Stimulated activated CD8-positive, alpha-beta memory T cell treated with anti-CD3 and anti-CD28 coated beads, Interleukin-4, amount 100 ng/mL, for 48 hours (primary cell): ENCODE measurements at regions not wholly inside any gene's neighbourhood (a gene's known extent, or its start where the extent isn't known, plus 50 kb on each side); places are given as distances from the start of the nearest gene placed in this dataset.

Source experiments
- DNase-seq: peaks from one replicate; pipeline ENCODE4 v3.0.0-alpha.2; 2020

DNA sequence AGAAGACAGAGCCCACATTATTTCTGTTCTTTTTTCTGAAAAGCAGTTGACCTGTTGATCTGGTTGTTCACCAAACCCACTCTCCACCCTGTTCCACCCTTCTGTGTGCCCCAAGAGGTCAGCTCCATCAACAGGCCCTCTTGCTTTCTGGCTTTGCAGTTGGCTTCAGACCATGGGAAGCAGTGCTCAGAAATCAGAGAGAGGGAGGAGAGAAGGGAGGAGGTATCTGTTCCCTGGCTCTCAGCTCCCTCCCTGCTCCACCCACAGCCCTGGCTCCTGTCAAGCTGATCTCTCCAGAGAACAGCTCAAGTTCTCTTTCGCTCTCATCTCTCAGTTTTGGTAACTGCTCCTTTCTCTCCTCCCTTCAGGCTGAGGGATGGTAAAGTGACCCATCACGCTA, 144.2 kb upstream of the RAI14 start:
- no peak for DNase-seq

DNA sequence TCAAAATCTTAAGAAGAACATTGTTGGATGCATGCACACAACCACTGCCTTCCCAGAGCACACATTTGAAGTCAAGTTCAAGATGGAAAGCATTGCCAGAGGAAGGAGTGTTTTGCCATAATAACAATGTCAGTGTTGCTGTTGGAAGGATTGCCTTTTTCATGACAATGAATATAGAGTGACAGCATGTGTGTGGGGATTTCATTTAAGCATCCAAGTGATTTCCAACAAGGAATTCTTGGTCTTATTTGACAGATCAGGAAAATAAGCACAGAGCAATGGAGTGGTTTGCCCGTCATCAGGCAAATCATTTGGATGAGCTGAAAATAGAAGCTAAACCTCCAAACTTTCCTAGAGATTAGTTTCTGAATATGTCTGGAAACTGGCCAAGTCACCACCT, 140.0 kb upstream of the RAI14 start:
- DNase-seq: no peak

DNA sequence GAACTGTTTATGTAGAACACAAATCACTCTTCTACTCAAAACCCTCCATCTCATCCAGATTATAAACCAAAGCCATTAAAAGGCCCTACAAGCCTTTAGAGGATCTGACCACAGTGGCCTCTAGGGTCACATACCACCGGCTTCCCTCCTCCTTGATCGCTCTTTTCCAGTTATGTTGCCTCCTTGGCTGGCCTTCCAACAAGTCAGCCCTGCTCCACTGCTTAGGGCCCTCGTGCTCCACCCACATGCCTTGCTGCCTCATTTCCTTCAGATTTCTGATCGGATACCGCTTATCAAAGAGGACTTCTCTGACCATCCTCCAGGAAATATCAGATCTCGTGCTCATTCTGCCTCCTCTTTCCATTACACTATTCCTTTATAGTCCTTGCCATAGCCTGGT, 139.4 kb upstream of the RAI14 start:
- no peak for DNase-seq

DNA sequence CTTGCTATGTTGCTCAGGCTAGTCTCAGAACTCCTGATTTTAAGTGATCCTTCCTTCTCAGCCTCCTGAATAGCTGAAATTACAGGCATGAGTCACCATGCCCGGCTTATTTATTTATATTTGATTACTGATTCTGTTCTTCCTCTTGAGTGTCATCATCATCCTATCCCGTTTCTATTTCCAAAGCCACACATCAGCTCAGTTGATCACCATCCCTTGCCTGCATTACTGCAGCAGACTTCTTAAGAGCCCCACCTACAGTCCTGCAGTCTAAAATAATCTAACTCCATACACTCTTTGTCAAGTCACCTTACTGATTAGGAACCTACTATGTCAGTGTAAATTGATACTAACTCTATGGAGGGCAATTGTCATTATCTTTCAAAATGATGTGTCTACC, 138.9 kb upstream of the RAI14 start:
- DNase-seq: no peak

DNA sequence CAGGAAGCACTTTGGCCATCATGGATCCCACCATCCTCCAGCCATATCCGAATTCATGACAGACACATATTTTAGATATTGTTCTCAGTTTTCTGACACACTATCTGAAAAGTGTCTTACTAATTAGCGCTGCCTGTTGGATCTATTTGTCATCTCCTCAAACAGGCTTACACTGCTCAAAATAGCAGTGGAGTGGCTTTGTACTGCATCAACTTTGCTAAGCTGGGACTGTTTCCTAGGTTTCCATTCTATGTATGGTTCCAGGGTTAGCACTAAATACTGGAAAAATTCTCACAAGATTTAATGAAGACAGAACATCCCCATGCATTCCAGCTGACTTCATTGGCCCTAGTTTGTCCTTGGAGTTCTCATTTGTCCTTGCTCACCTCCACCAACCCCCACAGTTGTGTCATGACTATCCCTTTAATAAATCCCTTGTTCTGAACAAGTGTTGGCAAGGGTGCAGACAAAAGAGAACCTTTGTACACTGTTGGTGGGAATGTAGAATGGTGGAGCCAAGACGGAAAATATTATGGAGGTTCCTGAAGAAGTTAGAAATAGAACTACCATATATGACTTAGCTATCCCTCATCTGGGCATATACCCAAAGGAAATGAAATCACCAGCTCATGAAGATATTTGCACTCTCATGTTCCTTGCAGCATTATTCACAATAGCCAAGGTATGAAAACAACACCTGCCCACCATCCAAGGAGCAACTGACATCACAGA, 136.5 kb upstream of the RAI14 start:
- DNase-seq: no peak

DNA sequence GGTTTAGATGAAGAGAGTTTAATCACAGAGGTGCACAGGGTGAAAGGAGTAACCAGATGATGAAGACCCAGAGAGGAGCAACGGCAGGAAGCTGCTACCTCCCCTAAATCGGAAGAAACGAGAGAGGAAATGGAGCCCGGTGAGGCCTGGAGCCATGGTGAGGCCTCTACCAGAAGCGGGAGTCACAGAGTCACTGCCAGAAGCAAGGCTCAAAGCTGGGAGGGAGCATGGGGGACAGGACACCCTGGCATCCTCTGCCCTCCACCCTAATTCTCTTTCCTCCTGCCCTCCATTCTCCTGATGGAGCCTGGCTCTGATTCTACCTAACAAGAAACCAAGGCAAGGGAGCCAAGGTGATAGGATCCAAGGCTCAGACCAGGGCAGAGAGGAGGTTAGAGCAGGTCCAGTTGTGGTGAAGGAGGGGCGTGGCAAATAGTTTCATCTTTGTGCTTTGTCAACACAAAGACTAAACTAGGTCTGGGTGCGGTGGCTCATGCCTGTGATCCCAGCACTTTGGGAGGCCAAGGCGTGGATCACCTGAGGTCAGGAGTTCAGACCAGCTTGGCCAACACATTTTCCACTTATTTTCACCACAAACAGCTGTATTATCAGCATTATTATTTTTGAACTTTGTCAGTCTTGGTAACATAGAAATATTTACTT, 134.4 kb upstream of the RAI14 start:
- DNase-seq: no peak

DNA sequence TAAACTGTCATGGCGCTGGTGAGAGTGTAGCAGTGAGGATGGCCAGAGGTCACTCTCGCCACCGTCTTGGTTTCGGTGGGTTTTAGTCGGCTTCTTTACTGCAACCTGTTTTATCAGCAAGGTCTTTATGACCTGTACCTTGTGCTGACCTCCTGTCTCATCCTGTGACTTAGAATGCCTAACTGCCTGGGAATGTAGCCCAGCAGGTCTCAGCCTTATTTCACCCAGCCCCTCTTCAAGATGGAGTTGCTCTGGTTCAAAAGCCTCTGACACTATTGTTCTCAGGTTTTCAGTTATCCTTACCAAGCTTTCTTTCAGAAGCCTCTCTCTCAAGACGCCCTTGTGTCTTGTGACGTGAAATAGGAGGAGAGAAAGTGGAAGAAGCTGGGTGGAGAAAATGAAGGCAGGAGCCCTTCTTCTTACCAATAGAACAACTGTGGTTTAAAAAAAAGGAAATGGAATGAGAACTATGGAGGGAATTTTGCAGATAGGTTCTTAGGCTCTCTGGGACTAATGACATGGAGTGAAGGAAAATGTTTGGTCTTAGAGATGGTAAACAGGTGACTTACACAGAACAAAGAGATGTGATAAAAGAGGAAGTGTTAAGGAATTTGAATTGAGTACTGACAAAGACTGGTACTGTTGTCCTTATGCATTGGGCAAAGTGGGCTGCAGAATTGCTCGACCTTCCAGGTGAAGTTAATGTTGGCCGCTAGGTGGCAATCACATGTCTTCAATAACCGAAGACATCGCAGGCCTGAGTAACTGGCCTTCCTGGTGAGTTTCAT, 133.3 kb upstream of the RAI14 start:
- peak; percentile 63 for DNase-seq

DNA sequence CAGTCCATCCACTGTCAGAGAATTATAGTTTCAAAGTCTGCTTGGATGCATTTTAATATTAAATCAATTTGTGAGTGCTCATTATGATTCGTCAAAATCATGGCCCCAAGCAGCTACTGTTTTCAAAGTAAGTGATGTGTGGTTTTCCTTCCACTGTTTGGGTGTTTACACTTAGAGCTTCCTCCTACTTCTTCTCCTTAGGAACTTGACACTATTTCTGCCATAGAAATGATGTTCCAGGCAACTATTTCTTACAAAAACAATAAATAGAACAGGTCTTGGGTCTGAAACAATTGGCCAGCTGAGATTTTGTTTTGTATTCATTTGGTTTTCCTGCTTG, 132.8 kb upstream of the RAI14 start:
- DNase-seq: no peak

DNA sequence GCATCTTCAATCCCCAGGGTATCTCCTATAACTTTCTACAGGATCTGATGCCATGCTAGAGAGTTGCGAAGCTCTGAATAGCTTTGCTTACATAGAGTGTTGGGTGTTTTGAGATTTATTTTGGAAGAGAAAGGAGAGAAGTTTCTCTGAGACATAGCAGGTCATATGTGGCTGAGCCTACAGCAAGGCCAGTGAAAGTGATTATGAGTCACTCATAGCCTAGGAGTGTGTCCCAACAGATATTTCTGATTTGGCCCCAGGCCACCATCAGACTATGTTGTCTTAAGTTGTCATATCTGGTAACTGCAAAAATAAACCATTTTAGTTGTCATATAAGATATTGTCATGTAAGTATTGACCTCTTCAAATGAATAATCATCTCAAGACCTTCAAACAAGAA, 132.0 kb upstream of the RAI14 start:
- no peak for DNase-seq

DNA sequence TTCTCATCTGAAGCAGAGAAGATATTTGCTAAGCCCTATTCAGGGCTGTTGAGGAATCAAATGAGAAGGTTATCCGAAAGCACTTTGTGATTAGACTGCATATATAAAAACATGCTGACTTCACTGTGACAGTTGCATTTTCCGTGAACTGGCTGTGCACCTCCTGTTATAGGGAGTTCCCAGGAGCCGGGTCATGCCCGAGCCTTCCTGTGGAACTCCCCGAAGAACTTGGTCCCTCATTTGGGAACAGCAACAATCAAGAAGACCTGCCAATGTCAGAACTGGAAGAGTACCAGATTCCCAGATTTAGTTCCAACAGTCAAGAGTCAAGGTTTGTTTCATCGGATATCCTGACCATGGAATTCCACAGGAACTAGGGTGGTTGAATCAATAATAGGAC, 130.4 kb upstream of the RAI14 start:
- no peak for DNase-seq

DNA sequence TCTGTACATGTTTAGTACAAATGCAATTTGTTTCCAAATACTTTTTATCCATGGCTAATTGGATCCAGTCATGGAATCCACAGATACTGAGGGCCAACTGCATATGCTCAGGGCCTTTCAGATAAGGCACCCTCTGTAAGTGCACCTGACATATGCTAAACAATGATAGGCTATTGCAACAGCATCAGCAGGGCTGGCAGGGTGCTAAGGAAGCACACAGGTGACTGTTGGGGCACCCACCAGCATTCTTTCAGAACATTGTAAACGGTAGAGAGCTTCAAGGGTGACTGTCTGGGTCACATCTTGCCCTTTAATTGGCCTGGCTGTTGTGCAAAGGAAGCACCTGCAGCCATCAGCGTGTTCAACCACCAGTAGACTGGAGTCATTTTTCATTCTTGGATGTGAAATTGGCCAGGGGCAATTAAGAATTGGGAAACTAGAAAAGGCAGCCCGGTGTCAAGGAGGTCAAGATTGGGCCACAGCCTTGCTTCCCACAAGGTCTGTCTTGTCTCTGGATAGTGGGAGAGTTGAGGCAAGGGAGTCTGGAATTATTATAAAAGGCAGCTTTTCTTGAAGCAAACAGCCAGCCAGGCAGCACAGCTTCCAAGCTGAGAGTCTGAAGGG, 129.3 kb upstream of the RAI14 start:
- DNase-seq: no peak

DNA sequence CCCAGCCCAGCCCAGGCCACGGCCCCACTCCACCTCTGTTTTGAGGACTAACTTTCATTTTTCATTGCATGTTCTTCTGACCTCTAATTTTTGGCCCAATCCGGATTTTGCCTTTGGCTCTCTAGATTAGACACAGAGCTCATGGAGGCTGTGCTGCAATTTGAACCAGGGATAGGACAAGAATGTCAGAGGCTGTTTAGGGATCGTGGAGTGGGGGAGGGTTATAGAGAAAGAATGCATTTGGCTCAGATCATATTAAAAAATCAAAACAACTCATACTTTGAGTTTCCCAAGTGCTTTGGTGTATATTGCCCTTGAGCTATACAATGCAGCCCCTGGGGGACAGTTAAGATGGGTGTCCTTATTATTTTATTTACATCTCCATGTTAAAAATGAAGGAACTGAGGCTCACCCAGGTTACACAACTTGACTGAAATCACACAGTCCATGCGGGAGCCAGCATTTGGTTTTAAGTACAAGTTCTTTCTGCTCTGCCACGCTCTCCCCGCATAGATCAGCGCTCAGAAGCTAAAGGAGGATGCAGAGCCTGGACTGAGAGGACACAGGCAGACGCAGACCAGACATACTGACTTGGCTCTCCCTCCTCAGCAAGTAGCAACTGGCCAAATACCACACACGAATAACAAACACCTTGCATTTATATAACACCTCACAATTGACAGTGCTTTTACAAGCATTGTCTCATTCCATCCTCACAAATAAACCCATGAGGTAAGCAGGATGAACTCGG, 126.4 kb upstream of the RAI14 start:
- DNase-seq: no peak

DNA sequence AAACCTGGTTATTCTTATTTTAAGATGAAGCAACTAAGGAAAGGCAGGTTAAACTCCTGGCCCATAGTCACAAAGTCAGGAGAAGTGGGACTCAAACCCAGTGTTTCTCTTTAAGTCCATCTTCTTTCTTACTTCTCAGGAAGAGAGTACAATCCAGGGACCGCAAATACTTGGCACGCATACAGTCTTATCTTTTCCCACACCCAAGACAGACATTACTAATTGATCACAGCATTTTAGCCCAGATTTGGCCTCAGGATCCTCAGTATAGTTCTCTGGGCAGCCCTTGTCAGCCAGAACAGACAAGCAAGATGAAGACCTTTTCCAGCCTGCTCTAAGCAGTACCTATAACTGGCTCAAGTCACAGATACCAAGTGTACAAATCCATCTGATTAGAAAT, 125.5 kb upstream of the RAI14 start:
- DNase-seq: no peak

DNA sequence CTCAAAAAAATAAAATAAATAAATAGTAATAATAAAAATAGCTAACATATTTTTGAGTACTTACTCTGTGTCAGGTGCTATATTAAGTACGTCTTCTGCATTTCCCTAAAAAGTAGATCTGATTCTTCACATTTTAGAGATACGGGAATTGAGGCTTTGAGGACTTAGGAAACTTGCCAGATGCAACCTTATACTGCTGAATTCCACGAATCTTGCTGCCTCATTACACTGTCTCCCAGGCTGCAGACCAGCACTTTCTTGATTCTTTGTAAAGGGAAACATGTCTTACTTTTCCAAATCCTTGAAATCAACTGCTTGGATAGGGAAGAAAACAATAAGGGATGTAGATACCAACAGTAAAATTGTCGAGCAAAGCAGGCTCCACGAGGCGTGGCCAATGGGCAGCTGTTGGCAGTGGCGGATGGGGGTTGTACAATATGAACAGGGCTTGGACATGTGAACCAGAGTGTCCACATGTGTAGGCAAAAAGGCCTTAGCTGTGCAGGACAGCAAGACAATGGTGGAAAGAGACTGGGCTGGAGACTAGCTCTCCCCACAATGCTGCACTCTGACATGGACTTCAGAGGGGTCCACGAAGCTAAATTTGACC, 124.3 kb upstream of the RAI14 start:
- no peak for DNase-seq

DNA sequence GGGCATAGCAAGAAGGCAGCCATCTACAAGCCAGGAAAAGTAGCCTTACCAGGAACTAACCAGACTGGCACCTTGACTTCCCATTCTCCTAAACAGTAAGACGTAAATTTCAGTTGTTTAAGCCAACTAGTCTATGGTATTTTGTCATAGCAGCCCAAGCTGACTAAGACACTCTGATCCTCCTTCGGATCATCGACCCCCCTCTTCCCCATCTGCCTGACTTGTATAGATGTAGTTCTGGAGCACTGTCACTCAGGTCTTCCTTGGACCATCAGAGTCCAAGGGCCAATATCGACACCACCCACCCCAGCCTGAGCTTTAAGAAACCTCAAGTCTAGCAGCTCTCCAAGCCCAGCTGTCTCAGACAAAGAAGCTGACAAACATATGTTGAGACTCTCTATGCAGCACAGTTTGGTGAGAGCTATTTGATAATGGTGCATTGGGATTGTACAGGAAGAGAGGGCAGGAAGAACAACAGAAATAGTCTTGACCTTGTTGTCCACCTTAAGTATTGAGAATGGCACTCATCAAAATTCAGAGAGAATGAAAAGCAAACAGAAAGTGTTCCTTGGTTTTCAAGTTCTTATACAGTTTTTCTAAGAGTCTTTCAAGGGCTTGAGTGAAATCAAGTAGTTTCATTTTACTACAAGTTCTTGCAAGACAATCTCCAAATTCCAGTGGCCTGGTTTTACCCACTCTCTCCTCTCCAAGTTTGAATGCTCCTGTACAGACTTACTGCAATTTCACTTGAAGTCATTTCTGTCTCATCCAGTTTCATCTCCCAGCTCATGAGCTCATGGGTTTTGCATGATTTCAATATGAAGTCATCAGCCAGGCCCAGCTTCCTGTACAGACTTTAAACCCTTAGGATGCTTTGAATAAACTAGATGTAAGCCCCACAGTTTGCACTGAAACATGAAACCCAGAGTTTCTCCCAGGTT, 122.3 kb upstream of the RAI14 start:
- DNase-seq: no peak

DNA sequence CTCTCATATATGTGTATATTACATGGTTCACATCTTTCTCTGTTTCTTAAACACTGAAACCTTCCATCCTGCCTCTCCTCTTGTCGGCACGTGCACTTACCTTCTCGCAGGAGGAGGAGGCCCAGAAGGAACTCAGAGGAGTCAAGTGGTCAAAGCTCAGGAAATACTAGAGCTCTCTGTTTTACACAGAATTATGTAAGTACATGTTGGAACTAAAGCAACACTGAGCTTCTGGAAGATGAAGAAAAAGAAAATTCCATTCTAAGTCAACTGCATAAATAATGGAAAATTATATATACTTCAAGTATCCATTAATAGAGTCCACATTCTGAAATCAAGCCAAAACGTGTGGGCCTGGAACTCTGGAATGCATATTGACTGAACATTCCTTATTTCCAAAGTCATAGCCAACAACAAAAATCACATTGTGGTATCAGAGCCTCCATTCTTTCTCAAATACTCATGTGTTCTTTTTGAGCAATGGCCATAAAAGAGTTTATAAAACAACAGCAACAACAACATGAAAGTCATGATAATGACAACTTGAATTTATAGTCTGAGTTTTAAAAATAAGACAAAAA, 121.5 kb upstream of the RAI14 start:
- DNase-seq: no peak

DNA sequence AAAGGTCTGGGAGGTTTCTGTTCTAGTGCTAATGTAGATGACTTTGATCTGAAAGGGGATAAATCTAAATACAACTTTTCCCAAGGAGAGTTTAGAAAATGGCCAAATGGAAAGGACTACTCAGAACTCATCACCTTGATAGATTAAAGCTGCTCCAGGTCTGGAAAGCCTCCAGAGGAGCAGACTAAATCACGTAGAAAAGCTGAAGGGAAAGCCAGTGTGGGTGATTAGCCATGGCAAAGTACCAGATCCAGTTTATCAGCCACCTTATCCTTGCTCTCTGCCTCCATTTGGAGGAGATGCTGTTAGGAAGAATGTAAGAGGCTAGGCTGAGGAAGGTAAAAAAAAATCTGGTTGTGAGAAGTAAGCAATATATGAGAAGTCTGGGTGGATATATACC, 120.7 kb upstream of the RAI14 start:
- DNase-seq: no peak

DNA sequence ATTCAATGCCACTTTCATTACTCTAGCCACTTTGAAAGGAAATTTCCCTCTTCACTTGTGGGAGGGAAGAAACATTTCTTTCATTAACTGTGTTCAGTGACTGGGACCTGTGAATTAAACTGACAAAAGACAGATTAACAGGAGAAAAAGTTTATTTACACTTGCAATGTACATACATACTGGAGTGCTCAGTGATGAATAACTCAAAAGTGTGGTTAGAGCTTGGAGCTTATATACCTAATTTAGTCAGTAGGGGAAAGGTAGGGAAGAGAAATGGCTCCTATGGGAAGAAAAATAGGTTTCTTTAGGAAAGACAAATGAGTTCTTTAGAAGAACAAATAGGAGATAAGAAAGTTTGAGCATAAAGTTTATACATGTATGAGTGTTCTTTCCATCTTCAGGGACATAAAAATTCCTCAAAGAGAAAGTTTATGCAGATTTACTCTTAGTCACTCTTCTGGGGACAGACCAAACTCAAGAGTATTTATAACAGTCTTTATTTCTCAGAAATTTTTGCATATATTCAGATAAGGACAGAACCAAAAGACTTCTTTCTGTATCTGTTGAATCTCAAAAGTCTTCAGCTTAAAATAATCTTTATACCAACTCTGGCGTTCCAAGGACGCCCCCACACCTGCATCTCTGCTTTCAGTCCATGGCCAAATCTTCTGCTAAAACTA, 120.0 kb upstream of the RAI14 start:
- no peak for DNase-seq

DNA sequence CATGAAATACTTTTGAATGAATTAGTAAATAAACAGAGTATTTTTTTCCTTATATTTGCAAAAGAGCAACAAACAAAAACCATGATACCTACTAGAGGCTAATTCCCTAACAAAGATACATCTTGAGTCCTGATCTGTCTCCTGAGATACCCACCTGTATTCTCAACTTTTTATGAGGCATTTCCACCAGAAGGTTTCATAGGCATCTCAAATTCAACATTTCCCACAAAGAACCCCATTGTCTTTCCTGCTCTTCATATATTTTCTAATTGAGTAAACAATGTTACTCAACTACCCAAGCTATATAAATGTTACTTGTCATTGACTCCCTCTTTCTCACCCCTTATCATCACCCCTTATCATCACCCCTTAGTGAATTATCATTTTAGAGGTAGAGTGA, 119.4 kb upstream of the RAI14 start:
- DNase-seq: no peak

DNA sequence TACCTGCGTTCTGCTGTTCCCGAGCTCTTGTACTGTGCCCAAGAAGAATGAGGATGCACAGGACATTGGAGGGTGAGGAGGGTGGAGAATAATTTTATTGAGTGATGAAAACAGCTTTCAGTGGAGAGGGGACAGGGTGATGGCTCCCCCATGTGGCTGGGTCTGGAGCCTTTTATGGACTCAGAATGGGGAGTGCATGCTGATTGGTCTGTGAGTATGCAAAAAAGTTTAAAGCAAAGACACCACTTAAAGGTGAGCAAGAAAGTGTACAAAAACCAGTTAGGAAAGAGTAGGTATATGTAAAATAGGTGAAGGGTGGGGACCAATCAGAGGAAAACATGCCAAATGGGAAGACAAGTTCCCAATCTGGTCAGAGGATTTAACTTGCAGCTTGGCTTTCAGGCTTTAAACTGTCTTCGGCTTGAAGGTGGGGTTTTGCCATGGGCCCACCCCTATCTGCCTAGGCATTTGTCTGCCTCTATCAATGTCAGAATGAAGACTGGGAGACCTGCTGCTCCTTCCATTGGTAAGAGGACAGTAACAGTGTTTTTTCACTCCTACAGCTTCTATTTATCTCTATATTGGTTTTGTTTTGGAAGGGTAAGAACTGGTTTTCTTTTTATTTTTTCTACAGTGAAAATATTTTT, 118.0 kb upstream of the RAI14 start:
- peak; percentile 59 for DNase-seq
